GM21390 (cell line): ENCODE measurements at regions not wholly inside any gene's neighbourhood (a gene's known extent, or its start where the extent isn't known, plus 50 kb on each side); places are given as distances from the start of the nearest gene placed in this dataset.
"Not testable (repeated sequence)": the region's sequence is repeated elsewhere in the genome, so short reads cannot be mapped to it uniquely, and the experiment has no call there.

ENCODE experiments used
- ATAC-seq: cut with Tn5 transposase; IDR thresholded peaks from one replicate; pipeline ENCODE4 v1.9.1; 2021; ENCODE audit not compliant: unreplicated experiment

DNA sequence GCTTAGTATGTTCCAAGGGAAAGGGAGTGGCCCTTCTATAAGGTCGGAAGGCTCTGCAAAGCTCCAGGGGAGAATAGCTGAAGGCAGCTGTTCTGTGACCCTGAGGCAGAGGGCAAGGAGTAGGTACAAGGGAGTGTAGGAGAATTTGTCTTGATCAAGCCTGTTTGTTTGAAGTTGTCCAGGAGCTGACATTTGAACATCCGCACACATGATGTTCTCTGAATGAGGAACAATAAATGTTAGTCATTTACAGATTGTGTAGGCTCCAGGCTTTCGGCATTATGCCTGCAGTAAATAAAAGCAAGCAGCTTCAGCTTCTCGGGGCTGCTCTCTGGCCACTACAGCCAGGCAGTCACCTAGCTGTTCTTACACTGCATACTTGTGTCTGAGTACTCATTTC, 52.7 kb downstream of the CTAGE6 start:
- ATAC-seq: not testable (repeated sequence)

DNA sequence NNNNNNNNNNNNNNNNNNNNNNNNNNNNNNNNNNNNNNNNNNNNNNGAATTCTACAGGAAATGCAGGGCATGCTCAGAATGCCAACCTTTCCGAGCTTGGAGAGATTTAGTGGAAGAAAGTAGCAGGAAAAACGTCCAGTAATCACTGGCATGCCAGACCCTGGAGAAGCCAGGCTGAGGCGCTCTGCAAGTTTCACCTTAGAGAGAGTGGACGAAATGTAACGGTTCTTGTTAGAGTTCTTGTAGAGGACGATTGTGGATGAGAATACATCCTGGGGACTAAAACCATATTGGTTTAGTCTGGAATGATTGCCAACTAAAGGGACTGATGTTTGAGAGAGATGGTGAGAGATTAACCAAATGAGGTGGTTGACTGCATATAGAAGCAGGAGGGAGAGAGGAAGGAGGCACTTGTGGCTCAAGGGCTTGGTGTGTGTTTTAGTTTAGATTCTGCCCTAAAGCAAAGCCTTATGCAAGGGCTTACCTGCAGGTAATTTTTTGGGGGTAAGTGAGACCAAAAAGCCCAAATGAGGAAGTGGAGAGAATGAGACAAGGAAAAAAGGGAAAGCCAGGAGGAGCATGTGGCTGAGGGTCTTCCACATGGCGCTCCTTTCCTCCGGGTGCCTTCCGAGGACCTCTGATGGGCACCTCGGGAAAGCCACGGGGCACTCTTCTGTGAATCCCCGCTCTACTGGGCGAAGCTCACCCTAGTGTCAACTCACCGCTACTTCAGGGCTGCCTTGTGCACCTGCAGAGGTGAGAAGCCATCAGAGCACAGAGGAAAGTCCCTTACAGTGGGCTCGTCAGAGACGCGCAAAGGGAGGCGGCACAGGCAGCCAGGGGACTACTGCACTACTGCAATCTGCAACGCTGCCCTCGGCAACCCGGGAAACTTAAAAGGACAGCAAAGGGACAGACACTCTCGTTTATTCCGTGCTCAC, 56.5 kb downstream of the CTAGE6 start:
- ATAC-seq: peak; percentile 98
